Esophagus squamous epithelium (tissue), 4 donors: ENCODE measurements at regions not wholly inside any gene's neighbourhood (a gene's known extent, or its start where the extent isn't known, plus 50 kb on each side); places are given as distances from the start of the nearest gene placed in this dataset.

Source experiments
- CTCF ChIP-seq, 6 experiments: fragments of 450-650 bp in 4 of 6; fragments of 200-600 bp in 2 of 6; sonication (generic) in 2 of 6; IDR thresholded peaks; one replicate each; pipeline ENCODE4 v1.5.1; 2016 to 2019; ENCODE audit warnings: antibody characterized with exemption in 6 of 6, mild to moderate bottlenecking in 4 of 6, moderate library complexity in 4 of 6
- POLR2A ChIP-seq, 4 donors: fragments of 450-650 bp; IDR thresholded peaks; one replicate each; pipeline ENCODE4 v1.6.1; 2017; ENCODE audit warnings: antibody characterized with exemption in 4 of 4, mild to moderate bottlenecking in 4 of 4, moderate library complexity in 3 of 4

- no peak for TF ChIP-seq CTCF (IDR thresholded peaks at IDR 0.05)
- no peak for TF ChIP-seq POLR2A (IDR thresholded peaks at IDR 0.05)
Measured at GRCh38 chr18:10242936-10243680, 211.3 kb upstream of the APCDD1 start.
